ENCODE measurements at regions not wholly inside any gene's neighbourhood (a gene's known extent, or its start where the extent isn't known, plus 50 kb on each side); places are given as distances from the start of the nearest gene placed in this dataset.
"Not testable (repeated sequence)": the region's sequence is repeated elsewhere in the genome, so short reads cannot be mapped to it uniquely, and the experiment has no call there.

DNA sequence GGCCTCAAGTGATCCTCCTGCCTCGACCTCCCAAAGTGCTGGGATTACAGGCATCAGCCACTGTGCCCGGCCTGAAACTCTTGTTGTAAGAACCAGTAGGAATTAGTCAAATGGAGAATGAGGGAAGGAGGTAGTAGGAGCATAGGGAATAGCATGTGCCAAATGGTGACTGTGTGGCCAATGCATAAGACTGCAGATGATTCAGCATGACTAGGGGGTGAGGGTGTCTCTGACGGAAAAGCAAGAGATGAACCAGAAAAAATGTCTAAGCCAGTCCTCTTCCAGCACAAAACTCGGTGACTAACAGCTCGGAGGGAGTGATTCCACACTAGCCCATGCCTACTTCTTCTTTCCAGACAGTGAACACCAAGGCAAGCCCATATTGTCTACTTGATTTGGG, 58.2 kb upstream of the DUSP21 start:
- peak; percentile 59 for DNase-seq (ENCODE audit: low read depth)

DNA sequence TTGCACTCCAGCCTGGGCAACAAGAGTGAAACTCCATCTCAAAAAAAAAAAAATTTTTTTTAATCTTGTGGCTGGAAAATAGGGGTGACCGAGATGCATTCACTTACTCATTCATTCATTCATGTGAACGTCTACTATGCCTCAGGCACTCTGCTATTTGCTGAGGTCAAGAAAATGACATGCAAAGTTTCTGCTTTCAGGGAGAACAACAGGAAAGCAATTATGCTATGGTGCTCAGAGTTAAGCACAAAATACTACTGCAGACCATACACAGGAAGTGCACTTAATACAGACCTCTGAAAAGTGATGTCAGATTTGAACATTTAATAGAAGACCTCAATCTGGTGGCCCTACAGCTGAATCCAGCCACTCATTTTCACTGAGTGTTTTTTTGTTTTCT, 59.6 kb upstream of the DUSP21 start:
- DNase-seq (ENCODE audit: low read depth): peak; percentile 18

DNA sequence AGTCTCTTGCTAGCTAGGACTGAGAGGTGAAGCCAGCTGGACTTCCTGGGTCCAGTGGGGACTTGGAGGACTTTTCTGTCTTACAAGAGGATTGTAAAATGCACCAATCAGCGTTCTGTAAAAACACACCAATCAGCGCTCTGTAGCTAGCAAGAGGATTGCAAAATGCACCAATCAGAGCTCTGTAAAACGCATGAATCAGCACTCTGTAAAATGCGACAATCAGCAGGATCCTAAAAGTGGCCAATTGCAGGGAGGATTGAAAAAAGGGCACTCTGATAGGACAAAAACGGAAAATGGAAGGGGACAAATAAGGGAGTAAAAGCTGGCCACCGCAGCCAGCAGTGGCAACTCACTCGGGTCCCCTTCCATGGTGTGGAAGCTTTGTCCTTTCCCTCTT, 65.6 kb upstream of the DUSP21 start:
- no peak for DNase-seq (ENCODE audit: low read depth)

DNA sequence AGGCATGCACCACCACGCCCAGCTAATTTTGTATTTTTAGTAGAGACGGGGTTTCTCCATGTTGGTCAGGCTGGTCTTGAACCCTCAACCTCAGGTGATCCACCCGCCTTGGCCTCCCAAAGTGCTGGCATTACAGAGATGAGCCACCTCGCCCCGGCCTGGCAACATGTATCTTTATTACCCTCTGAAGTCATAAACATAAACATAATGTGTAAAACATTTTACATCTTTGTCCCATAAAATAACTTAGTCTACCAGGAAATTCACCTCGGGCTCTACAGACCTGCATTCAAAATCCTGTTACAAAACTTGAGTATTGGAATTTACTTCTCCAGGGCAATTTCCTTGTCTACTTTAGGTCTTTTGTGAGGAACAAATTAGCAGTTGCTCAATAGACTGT, 68.1 kb upstream of the DUSP21 start:
- no peak for DNase-seq (ENCODE audit: low read depth)

DNA sequence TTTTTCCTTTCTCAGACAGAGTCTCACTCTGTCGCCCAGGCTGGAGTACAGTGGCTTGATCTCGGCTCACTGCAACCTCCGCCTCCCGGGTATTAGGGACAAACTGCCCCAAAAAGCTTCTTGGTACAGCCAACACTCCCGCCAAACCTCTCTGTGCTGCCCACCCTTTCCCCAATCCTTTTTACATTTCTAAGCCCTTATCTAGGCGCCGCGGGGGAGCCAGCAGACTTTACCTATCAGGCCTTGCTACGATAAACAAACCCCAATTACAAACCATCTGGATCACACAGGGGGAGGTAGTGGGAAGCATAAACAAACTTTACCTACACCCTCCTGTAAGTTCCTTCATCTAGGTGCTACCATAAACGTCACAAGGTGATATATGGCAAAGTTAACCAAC, 69.8 kb upstream of the DUSP21 start:
- not testable (repeated sequence) for DNase-seq (ENCODE audit: low read depth)

DNA sequence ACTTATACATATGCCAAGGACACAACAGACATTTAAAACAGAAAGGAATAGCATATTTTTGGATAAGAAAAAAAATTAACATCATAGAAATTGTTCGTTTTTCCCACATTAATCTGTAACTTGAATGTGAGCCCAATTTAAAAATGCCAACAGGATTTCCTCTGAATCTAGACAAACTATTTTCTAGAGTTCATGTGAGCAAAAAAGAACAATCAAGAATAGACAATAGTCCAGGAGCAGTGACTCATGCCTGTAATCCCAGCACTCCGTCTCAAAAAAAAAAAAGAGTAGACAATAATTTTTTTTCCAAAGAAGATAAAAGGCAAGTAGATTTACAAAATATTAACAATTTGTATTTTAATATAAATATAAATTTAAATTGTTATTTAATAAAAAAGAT, 73.7 kb upstream of the DUSP21 start:
- no peak for DNase-seq (ENCODE audit: low read depth)

DNA sequence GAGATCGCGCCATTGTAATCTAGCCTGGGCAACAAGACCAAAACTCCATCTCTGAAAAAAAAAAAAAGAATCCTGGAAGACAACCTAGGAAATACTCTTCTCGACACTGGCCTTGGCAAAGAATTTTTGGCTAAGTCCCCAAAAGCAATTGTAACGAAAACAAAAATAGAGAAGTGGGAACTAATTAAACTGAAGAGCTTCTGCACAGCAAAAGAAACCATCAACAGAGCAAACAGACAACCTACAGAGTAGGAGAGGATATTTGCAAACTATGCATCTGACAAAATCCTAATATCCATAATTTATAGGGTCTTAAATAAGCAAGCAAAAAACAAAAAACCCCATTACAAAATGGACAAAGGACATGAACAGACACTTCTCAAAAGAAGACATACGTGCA, 76.5 kb upstream of the DUSP21 start:
- DNase-seq (ENCODE audit: low read depth): no peak

DNA sequence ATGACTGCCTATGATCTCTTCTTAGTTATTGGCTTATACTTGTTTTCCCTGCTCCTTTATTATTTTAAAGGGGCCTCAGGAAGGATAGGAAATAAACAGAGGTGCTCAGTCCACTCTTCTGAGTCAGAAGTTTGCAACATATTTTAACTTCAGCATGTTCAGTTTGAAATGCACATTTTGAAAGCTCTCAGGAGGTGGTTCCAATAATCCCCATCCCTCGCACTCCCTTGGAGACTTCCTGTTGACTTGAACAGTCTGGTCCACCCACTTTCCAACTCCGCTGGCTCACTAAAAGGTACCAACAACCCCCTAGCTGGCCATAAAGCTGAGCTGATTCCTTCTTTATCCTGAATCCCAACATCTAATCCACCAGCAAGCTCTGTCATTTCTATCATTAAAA, 78.3 kb upstream of the DUSP21 start:
- no peak for DNase-seq (ENCODE audit: low read depth)

DNA sequence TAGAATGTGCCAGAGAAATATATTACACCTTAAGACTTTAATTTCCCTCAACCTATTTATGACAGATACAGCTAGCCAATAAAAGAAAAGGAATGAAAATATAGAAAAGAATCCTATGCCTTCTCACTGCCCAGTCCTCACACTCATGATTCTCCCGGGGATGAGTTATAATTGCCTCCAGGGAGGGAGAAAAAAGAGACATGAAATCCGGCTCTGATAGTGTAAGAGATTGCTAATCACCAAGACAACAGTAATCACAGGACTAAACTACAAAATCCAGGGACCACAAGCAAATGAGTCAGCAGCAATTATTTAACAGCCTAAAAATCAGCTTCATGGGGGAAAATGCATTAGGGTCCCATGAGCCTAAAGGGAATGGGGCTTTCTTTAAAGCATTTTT, 95.9 kb upstream of the DUSP21 start:
- peak; percentile 7 for DNase-seq (ENCODE audit: low read depth)

DNA sequence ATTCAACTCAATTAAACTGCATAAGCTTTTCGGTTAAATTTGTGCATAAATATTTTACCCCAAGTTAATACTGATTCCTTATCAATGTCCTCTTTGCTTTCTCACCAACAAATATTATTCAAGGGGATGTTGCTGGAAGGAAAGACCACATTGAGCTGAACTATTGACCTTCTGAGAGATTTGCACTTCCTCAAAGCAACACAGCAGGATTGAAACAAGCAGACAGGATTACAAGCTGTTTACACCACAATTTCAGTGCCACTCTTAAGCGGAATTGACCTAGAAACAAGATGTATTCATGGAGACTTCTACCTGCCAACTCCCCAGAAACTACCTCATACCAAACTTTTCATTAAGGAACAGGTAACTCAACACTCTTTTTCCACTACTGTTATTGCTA, 96.5 kb upstream of the DUSP21 start:
- no peak for DNase-seq (ENCODE audit: low read depth)

DNA sequence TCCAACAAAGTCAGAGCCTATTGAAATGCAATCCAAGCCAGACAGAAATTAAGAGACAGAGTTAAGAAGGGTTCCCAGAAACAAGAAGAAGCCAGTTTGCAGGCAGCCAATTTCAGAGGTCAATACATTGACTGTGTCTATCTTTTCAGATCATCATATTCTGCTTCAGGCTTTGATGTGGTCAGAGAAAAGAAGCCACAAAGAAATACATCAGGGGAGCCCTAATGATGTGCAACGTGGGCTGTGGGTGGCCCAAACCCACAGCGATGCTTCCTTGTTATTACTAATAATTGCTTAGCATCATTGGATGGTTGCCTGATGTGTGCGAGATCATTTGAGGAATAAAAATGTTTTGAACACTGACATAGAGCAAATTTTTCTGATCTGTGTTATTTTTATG, 99.0 kb upstream of the DUSP21 start:
- no peak for DNase-seq (ENCODE audit: low read depth)

DNA sequence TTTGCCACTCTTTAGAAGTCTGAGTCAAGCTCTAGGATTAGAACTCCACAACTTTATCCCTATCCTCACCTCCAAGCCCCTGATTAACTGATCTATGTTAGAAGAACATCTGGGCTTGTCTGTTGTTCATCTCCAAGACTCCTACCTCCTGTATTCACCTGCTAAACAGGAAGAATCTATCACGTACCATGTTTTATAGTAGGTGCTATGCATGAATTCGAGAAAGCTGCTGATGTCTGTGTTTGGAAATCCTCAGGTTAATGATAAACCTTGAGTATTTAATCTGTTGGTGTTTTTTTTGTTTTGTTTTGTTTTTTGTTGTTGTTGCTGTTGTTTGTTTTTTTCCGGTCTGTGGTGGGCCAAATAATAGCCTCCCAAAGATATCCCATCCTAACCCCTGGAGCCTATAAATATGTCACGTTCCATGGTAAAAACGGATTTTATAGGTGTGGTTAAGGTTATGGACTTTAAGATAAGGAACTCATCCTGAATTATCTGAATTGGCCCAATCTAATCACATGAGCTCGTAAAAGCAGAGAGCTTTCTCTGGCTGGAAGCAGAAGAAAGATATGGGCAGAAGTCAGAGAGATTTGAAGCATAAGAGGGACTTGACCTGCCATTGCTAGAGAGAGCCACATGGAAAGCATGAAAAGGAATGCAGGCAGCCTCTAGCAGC, 101.2 kb upstream of the DUSP21 start:
- DNase-seq (ENCODE audit: low read depth): no peak

DNA sequence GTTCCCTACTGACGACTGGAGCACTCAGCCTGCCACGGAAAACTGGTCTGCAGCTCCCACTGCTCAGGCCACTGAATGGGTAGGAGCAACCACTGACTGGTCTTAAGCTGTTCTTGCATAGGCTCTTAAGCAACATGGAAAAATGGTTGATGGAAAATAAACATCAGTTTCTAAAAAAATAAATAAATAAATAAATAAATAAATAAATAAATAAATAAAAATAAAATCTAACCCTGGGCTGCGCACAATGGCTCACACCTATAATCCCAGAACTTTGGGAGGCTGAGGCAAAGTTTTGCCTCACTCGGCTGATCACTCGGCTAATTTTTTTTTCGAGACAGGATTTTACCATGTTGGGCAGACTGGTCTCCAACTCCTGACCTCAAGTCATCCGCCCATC, 102.0 kb upstream of the DUSP21 start:
- not testable (repeated sequence) for DNase-seq (ENCODE audit: low read depth)

DNA sequence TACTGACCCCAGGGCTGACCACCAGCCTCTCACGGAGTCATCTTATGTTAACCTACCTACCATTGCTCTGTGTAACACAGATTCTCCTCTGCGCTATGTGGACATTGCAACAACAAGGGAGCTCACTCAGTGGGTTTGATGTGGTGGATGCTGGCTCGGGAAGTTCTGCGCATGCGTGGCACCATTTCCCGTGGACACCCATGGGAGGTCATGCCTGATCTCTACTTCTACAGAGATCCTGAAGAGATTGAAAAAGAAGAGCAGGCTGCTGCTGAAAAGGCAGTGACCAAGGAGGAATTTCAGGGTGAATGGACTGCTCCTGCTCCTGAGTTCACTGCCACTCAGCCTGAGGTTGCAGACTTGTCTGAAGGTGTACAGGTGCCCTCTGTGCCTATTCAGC, 102.4 kb upstream of the DUSP21 start:
- not testable (repeated sequence) for DNase-seq (ENCODE audit: low read depth)

DNA sequence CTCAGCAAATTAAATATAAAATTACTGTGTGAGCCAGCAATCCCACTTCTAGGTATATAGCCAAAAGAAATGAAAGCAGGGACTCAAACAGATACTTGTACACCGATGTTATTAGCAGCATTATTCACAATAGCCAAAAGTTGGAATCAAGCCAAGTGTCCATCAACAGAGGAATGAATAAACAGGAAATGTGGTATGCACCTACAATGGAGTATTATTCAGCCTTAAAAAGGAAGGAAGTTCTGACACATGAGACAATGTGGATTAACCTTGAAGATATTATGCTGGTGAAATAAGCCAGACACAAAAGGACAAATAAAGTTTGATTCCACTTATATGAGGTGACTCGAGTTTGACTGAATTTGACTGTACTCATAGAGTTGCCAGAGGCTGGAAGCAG, 108.3 kb upstream of the DUSP21 start:
- DNase-seq (ENCODE audit: low read depth): no peak

DNA sequence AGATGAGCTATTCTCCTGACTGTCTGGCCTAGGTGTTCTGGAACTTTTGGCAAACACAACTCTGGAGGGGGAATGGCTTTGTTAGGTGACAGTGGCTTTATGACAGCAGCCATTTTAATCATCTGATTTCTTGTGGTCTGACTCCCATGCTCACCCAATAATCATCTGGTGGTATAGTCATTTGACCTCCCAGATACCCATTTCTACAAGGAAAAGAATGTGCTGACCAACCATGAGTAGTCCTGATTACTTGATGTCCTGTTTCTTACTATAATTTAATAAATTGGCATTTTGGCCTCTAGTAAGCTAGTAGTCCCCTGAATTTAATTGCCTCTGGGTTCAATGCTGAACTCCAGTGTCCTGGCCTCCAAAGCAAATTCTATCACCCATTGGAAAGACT, 109.9 kb upstream of the DUSP21 start:
- DNase-seq (ENCODE audit: low read depth): no peak

DNA sequence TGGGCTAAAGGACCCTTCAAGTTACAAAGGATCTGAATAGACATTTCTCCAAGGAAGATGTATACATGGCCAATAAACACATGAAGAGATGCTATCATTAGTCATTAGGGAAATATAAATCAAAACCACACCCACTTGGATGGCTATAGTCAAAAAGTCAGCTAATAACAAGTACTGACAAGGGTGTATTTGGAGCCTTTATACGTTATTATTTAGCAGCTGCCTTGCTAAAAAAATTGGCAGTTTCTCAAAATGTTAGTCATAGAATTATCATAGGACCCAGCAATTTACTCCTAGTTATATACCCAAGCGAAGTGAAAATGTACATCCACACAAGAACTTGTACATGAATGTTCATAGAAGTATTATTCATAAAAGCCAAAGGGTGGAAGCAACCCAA, 112.7 kb upstream of the DUSP21 start:
- no peak for DNase-seq (ENCODE audit: low read depth)

DNA sequence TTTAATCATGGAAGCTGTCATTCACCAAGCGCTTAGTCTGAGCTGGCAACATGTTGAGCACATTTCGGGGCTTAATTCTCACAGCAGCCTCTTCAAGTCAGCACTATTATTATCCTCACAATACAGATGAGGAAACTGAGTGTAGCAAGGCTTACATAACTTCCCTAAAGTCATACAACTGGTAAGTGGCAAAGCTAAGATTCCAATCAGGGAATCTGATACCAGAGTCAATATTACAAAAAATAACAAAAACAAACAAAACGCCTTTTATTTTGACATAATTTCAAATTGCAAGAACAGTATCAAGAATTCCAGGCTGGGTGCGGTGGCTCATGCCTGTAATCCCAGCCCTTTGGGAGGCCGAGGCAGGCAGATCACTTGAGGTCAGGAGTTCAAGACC, 120.4 kb upstream of the DUSP21 start:
- DNase-seq (ENCODE audit: low read depth): no peak

DNA sequence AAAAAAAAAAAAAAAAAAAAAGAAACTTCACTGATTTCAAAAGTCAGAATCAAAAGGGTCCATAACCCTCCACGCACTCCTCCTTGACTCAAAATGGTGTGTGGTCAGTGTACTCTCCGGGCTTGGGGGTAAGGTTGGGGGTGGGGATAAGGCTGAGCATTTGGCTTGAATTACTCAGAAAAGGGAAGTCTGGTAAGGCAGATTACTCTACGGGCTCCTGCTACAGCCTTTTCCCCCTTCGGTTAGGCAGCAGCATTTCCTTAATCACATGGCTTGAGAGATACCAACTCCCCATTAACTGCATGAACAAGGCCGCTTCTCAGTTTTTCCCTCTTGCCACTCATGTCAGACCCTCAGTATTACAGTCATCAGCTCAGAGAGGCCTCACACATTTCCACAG, 135.4 kb upstream of the DUSP21 start:
- DNase-seq (ENCODE audit: low read depth): no peak

DNA sequence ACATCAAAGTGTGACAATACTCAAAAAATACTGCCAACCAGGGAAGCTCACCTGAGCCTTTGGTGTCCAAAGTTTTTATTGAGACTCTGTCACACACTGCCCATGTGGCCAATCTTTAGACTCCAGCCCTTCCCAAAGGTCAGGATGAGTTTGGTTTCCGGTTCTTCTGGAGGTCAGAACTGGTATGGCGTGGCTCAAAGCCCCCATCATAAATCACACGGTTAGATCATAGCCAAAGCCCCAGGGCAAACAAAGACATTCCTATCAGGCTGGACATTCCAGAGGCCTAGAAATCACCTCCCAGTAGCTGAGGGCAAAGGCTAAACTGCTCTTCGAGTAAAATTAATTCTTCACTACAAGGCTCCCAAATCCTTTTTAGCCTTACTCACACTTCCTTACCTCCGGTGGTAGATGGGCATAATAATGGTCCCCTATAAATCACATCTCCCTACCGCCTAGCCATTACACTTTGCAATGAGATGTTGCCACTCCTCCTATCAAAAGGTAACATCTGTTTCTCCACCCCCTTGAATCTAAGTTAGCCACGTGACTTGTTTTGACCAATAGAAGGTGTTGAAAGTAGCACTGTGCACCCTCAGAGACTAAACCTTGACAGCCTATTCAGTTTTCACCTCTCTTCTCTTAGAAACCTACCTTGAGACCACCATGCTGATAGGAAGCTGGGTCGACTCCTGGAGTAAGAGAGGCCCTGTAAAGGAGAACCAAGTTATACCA, 137.8 kb upstream of the DUSP21 start:
- peak; percentile 15 for DNase-seq (ENCODE audit: low read depth)

DNA sequence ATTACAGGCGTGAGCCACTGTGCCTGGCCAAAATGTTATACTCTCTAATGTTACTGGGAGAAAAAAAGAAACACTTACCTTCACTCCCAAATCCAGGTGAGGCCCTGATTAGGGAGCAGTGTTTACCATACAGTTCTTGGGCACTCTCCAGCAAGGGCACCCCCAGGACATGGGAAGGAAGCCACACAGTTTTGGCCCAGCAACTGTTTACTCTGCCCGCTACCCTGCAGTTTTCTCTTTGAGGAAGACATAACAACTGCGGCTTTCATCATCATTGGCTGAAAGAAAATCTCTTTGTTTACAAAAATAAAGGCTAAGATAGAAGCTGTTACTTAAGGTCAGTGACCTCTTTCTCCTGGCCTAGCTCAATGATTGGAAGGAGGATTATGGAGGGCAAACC, 145.5 kb upstream of the DUSP21 start:
- DNase-seq (ENCODE audit: low read depth): no peak

DNA sequence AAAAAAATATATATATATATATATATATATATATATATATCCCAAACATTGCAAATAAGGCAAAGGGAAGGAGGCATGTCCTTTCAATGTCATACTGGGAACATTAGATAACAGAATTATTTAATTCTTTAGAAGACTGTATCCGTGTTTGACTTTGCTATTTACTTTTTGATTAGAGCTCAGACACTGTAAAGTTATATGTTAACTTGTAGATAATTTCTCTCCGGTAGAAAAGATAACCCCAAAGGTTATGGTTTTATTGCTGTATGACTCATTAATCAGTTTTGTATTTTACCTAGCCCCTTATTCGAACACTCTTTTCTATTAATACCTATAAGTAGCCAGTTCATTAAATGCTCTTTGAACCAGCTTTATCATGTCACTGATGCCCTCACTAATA, 150.6 kb upstream of the DUSP21 start:
- no peak for DNase-seq (ENCODE audit: low read depth)

DNA sequence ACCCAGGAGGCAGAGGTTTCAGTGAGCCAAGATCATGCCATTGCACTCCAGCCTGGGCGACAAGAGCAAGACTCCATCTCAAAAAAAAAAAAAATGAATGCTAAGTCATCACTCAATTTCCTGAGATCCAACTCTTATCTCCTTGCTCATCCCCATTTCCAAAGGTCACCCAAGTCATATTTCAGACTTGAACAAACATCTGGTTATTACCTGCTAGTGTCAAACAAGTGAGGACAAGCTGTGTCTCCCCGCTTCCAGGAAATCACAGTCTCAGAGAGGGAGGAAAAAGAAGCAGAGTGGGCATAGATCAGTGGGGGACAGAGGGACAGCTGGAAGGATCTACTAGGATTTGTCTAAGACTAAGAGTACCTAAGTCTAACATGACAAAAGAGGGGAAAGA, 147.5 kb upstream of the FUNDC1 start:
- DNase-seq (ENCODE audit: low read depth): no peak

DNA sequence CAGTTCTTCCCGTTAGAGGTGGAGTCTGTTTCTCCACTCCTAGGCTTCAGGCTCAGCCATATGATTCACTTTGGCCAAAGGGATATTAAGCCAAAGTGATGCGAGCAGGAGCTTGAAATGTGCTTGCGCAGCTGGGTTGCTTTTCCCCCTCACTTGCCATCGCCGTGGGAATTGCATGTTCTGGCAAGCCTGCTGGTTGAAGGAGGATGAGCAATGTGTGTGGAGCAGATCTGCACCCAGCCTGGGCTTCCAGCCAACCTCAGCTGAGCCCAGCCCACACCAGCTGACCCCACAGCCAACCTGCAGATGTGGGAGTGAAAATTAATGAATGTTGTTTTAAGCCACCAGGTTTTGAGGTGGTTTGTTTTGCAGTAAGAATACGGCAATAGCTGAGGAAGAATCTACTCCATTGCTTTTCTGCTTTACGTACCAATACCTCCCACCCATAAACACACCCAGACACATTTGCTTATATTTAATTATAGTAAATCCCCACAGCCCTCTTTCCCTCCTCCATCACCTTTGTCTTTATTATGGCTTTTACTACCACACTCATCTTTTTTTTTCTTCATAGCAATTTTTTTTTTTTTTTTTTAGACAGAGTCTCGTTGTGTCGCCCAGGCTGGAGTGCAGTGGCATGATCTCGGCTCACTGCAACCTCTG, 132.8 kb upstream of the FUNDC1 start:
- peak; percentile 71 for DNase-seq (ENCODE audit: low read depth)
